ENCODE measurements at regions not wholly inside any gene's neighbourhood (a gene's known extent, or its start where the extent isn't known, plus 50 kb on each side); places are given as distances from the start of the nearest gene placed in this dataset.
"Not testable (repeated sequence)": the region's sequence is repeated elsewhere in the genome, so short reads cannot be mapped to it uniquely, and the experiment has no call there.

- H3K27me3 ChIP-seq (ENCODE audit: control insufficient read depth, insufficient read depth, low read length): no peaks in the 10 kb centered on the region
- DNase-seq (ENCODE audit: low read depth): no peak
- no peak overlapping the region for H3K4me3 ChIP-seq (ENCODE audit: low read depth, low read length)
- H3K36me3 ChIP-seq (ENCODE audit: control insufficient read depth, insufficient read depth, low read length): no peaks in the 10 kb centered on the region
- FAIRE-seq: no peak
- TF ChIP-seq, protein P1, sequence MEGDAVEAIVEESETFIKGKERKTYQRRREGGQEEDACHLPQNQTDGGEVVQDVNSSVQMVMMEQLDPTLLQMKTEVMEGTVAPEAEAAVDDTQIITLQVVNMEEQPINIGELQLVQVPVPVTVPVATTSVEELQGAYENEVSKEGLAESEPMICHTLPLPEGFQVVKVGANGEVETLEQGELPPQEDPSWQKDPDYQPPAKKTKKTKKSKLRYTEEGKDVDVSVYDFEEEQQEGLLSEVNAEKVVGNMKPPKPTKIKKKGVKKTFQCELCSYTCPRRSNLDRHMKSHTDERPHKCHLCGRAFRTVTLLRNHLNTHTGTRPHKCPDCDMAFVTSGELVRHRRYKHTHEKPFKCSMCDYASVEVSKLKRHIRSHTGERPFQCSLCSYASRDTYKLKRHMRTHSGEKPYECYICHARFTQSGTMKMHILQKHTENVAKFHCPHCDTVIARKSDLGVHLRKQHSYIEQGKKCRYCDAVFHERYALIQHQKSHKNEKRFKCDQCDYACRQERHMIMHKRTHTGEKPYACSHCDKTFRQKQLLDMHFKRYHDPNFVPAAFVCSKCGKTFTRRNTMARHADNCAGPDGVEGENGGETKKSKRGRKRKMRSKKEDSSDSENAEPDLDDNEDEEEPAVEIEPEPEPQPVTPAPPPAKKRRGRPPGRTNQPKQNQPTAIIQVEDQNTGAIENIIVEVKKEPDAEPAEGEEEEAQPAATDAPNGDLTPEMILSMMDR (IDR thresholded peaks at IDR 0.05; ENCODE audit: insufficient read depth, low read length, severe bottlenecking): no peak
These were observed 106.3 kb upstream of the LYPLAL1 start for GRCh38 chr1:219067350-219067712.

DNA sequence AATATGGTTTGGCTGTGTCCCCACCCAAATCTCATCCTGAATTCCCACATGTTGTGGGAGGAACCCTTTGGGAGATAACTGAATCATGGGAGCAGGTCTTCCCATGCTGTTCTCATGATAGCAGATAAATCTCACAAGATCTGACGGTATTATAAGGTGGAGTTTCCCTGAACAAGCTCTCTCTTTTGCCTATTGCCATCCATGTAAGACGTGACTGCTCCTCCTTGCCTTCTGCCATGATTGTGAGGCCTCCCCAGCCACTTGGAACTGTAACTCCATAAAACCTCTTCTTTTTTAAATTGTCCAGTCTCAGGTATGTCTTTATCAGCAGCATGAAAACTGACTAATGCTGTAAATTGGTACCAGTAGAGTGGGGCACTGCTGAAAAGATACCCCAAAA is 103.3 kb upstream of the LYPLAL1 start:
- H3K4me3 ChIP-seq (ENCODE audit: low read depth, low read length); H3K36me3 ChIP-seq (ENCODE audit: control insufficient read depth, insufficient read depth, low read length); DNase-seq (ENCODE audit: low read depth); H3K27me3 ChIP-seq (ENCODE audit: control insufficient read depth, insufficient read depth, low read length); FAIRE-seq: not testable (repeated sequence)

GRCh38 chr1:219071209-219071608 is 102.5 kb upstream of the LYPLAL1 start:
- H3K4me3 ChIP-seq (ENCODE audit: low read depth, low read length): no peak overlapping the region
- TF ChIP-seq, protein P1 (IDR thresholded peaks at IDR 0.05; ENCODE audit: insufficient read depth, low read length, severe bottlenecking): no peak
- no peaks in the 10 kb centered on the region for H3K36me3 ChIP-seq (ENCODE audit: control insufficient read depth, insufficient read depth, low read length)
- H3K27me3 ChIP-seq (ENCODE audit: control insufficient read depth, insufficient read depth, low read length): no peaks in the 10 kb centered on the region
- DNase-seq (ENCODE audit: low read depth) (no peak), FAIRE-seq (no peak)

GRCh38 chr1:219072329-219072728 is 101.3 kb upstream of the LYPLAL1 start:
- no peaks in the 10 kb centered on the region for H3K36me3 ChIP-seq (ENCODE audit: control insufficient read depth, insufficient read depth, low read length)
- no peak for DNase-seq (ENCODE audit: low read depth)
- no peak for FAIRE-seq
- TF ChIP-seq, protein P1 (IDR thresholded peaks at IDR 0.05; ENCODE audit: insufficient read depth, low read length, severe bottlenecking): no peak
- no peaks in the 10 kb centered on the region for H3K27me3 ChIP-seq (ENCODE audit: control insufficient read depth, insufficient read depth, low read length)
- H3K4me3 ChIP-seq (ENCODE audit: low read depth, low read length): no peak overlapping the region

DNA sequence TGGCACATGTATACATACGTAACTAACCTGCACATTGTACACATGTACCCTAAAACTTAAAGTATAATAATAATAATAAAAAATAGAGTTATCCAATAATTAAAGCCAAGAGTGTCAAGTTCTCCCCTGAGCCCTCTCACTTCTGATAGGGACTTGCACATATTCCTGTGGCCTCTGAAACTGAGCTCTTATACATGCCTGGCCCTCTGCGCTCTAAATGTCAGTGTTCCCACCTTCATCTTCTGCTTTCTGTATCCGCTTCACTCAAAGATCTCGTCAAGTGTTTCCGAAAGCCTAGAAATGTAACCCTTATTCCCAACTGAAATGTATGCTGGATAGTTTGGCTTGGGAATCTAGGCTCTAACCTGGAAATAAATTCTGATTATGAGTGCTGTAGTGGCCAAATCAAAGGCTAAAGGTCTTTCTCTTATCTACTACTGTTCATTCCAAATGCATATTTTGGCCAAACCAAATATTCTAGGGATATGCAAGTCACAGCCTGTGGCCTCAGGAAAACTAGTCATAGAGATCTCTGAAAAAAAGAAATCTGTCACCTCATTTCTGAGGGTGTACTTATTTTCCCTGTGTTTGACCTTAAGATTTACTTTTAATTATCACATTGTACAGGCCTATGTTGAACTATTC is 99.5 kb upstream of the LYPLAL1 start:
- H3K4me3 ChIP-seq (ENCODE audit: low read depth, low read length): no peak overlapping the region
- no peaks in the 10 kb centered on the region for H3K36me3 ChIP-seq (ENCODE audit: control insufficient read depth, insufficient read depth, low read length)
- FAIRE-seq (no peak), DNase-seq (ENCODE audit: low read depth) (no peak)
- TF ChIP-seq, protein P1 (IDR thresholded peaks at IDR 0.05; ENCODE audit: insufficient read depth, low read length, severe bottlenecking): no peak
- H3K27me3 ChIP-seq (ENCODE audit: control insufficient read depth, insufficient read depth, low read length): no peaks in the 10 kb centered on the region

DNA sequence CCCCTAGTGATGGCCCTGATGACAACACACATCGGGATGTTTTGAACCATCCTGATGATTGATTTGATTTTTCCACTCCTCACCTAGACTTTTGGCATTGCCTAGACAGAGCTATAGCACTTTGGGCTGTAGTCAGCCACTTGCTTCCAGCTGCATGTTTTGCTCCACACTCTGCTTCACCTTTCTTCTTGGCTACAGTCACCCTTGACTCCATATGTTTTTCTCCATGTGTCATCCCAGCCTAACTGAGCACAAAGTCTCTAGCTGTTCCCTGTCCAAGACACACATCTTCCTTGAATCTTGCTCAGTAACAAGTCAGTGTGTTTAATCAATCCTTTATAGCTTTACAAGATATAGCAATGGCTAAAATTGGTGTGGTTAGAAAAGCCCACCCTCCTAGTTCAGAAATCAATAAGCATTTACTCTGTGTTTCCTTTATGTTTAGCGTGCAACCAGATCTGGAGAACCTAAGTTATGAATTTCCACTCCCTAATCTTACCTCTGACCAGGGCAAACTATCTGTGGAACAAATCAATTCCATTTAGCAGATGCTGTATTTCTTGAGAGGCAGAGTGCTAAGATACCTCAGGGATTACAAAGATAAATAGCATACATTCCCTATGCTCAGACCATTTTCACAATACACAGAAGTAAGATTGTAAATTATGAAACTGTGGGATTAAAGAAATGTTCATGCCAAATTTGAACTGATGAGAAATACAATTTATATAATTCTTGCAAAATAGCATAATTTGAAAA is 98.4 kb upstream of the LYPLAL1 start:
- no peak for DNase-seq (ENCODE audit: low read depth)
- Histone ChIP-seq H3K36me3 (ENCODE audit: control insufficient read depth, insufficient read depth, low read length) (no peaks in the 10 kb centered on the region), H3K27me3 (ENCODE audit: control insufficient read depth, insufficient read depth, low read length) (no peaks in the 10 kb centered on the region), H3K4me3 (ENCODE audit: low read depth, low read length) (no peak overlapping the region)
- TF ChIP-seq, protein P1 (IDR thresholded peaks at IDR 0.05; ENCODE audit: insufficient read depth, low read length, severe bottlenecking): no peak
- FAIRE-seq: no peak

Data from bronchial epithelial cell (primary cell).